HL-60 (cell line): ENCODE measurements at regions not wholly inside any gene's neighbourhood (a gene's known extent, or its start where the extent isn't known, plus 50 kb on each side); places are given as distances from the start of the nearest gene placed in this dataset.
"Not testable (repeated sequence)": the region's sequence is repeated elsewhere in the genome, so short reads cannot be mapped to it uniquely, and the experiment has no call there.

Source experiments
- DNase-seq, 2 experiments: peaks; one replicate each; pipeline ENCODE4 v3.0.0-alpha.2; 2010 to 2020; ENCODE audit warnings: low read depth in 1 of 2, low spot score in 1 of 2
- H3K27ac ChIP-seq: fragments of 250-450 bp; sonication (Bioruptor Pico); replicated peaks from 2 replicates; pipeline ENCODE4 v1.5.1; 2020; ENCODE audit warnings: mild to moderate bottlenecking, moderate library complexity
- H3K27me3 ChIP-seq: fragments of 250-450 bp; sonication (Bioruptor Pico); 2 replicates; pipeline ENCODE4 v1.5.1; 2021; ENCODE audit warnings: mild to moderate bottlenecking, moderate library complexity; ENCODE audit not compliant: insufficient read depth, poor library complexity, severe bottlenecking
- H3K4me3 ChIP-seq: replicated peaks from 2 replicates; pipeline ENCODE4 v1.5.1; 2011; ENCODE audit warnings: mild to moderate bottlenecking, control low read depth, low read length; ENCODE audit not compliant: insufficient read depth
- GABPA ChIP-seq: IDR thresholded peaks from 2 replicates; pipeline ENCODE4 v1.6.1; 2012; ENCODE audit warnings: low read depth
- POLR2AphosphoS5 ChIP-seq: IDR thresholded peaks from 2 replicates; pipeline ENCODE4 v1.6.1; 2012; ENCODE audit warnings: low read depth
- SPI1 ChIP-seq: IDR thresholded peaks from 2 replicates; pipeline ENCODE4 v1.6.1; 2012; ENCODE audit warnings: low read depth, mild to moderate bottlenecking, borderline replicate concordance
- TF ChIP-seq, protein P1 (sequence below): IDR thresholded peaks from one replicate; pipeline ENCODE4 v1.5.1; 2011; ENCODE audit warnings: low read length, control low read depth, inconsistent platforms; ENCODE audit not compliant: insufficient read depth
- TF ChIP-seq, protein P2 (sequence below): IDR thresholded peaks from 2 replicates; pipeline ENCODE4 v1.6.1; 2012; ENCODE audit warnings: low read depth; ENCODE audit not compliant: insufficient replicate concordance

DNA sequence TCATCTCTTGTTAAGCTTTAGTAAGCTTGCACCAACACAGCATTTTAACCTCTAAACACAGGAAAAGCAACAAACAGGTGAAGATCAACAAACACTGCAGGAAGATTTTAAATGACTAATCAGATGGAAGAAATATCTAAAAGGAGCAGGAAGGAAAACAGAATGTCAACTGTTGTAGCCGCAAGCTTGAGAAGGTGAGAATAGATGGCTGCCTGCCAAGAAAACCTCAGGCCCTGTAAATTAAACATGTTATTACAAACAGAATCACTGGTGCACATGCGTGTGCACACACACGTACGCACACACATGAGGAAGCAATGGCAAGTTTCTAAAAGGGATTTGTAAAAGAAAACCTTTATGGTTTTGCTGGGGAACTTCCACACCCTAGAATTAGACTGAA, 257.8 kb upstream of the GALNT5 start:
- no peak for DNase-seq
- Histone ChIP-seq H3K4me3 (no peak overlapping the region), H3K27me3 (peaks cover 4% of the 10 kb centered on the region), H3K27ac (no peak overlapping the region)
- no peak for TF ChIP-seq GABPA
- TF ChIP-seq SPI1: no peak

DNA sequence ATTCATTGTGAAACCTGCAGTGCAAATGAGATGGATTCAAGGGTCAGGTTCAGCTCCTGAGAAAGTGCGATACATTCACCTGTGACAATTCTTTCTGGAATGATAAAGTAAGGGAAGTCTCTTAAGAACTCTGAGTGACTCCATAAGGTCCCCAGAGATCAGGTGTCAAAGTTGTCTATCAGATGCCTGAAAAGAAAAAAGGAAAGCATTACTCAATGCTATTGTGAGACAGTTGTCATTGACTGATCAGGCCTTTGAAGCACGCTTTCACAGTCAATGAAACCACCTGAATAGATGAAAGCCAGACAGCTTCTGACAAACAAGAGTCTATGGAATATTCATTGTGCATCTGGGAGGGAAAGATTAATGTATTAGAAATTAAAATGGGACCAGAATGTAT, 252.7 kb upstream of the GALNT5 start:
- TF ChIP-seq POLR2AphosphoS5 (no peak), SPI1 (no peak), GABPA (no peak)
- TF ChIP-seq, protein P1, sequence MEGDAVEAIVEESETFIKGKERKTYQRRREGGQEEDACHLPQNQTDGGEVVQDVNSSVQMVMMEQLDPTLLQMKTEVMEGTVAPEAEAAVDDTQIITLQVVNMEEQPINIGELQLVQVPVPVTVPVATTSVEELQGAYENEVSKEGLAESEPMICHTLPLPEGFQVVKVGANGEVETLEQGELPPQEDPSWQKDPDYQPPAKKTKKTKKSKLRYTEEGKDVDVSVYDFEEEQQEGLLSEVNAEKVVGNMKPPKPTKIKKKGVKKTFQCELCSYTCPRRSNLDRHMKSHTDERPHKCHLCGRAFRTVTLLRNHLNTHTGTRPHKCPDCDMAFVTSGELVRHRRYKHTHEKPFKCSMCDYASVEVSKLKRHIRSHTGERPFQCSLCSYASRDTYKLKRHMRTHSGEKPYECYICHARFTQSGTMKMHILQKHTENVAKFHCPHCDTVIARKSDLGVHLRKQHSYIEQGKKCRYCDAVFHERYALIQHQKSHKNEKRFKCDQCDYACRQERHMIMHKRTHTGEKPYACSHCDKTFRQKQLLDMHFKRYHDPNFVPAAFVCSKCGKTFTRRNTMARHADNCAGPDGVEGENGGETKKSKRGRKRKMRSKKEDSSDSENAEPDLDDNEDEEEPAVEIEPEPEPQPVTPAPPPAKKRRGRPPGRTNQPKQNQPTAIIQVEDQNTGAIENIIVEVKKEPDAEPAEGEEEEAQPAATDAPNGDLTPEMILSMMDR: no peak
- TF ChIP-seq, protein P2, sequence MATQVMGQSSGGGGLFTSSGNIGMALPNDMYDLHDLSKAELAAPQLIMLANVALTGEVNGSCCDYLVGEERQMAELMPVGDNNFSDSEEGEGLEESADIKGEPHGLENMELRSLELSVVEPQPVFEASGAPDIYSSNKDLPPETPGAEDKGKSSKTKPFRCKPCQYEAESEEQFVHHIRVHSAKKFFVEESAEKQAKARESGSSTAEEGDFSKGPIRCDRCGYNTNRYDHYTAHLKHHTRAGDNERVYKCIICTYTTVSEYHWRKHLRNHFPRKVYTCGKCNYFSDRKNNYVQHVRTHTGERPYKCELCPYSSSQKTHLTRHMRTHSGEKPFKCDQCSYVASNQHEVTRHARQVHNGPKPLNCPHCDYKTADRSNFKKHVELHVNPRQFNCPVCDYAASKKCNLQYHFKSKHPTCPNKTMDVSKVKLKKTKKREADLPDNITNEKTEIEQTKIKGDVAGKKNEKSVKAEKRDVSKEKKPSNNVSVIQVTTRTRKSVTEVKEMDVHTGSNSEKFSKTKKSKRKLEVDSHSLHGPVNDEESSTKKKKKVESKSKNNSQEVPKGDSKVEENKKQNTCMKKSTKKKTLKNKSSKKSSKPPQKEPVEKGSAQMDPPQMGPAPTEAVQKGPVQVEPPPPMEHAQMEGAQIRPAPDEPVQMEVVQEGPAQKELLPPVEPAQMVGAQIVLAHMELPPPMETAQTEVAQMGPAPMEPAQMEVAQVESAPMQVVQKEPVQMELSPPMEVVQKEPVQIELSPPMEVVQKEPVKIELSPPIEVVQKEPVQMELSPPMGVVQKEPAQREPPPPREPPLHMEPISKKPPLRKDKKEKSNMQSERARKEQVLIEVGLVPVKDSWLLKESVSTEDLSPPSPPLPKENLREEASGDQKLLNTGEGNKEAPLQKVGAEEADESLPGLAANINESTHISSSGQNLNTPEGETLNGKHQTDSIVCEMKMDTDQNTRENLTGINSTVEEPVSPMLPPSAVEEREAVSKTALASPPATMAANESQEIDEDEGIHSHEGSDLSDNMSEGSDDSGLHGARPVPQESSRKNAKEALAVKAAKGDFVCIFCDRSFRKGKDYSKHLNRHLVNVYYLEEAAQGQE: no peak
- Histone ChIP-seq H3K4me3 (no peak overlapping the region), H3K27me3 (peaks cover 4% of the 10 kb centered on the region), H3K27ac (no peak overlapping the region)
- DNase-seq: no peak

GRCh38 chr2:157015015-157015575, 242.4 kb upstream of the GALNT5 start:
- H3K27me3 ChIP-seq: no peaks in the 10 kb centered on the region
- H3K4me3 ChIP-seq: no peak overlapping the region
- no peak for TF ChIP-seq SPI1
- TF ChIP-seq POLR2AphosphoS5: no peak
- TF ChIP-seq, protein P2: no peak
- TF ChIP-seq GABPA: no peak
- TF ChIP-seq, protein P1: no peak
- H3K27ac ChIP-seq: no peak overlapping the region
- DNase-seq: no peak

DNA sequence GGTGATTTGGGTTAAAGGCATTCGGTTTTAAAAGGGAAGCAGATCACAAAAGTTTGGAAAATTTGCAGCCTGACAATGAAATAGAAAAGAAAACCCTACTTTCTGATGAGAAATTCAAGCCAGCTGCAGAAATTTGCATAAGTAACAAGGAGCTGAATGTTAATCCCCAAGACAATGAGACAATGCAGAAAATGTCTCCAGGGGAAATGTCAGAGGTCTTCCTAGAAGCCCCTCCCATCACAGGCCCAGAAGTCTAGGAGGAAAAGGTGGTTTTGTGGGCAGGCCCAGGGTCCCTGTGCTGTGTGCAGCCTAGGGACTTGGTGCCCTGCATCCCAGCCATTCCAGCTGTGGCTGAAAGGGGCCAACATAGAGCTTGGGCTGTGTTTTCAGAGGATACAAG, 234.2 kb upstream of the GALNT5 start:
- not testable (repeated sequence) for H3K27me3 ChIP-seq, H3K27ac ChIP-seq, H3K4me3 ChIP-seq, DNase-seq

DNA sequence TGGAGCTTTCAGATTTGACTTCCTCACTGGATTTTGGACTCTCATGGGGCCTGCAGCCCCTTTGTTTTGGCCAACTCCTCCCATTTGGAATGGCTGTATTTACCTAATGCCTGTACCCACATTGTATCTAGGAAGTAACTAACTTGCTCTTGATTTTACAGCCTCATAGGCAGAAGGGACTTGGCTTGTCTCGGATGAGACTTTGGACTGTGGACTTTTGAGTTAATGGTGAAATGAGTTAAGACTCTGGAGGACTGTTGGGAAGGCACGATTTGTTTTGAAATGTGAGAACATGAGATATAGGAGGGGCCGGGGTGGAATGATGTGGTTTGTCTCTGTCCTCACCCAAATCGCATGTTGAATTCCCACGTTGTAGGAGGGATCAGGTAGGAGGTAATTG, 233.4 kb upstream of the GALNT5 start:
- DNase-seq: no peak
- H3K27me3 ChIP-seq: no peaks in the 10 kb centered on the region
- no peak overlapping the region for H3K4me3 ChIP-seq
- TF ChIP-seq, protein P2: no peak
- TF ChIP-seq, protein P1: no peak
- no peak overlapping the region for H3K27ac ChIP-seq
